ENCODE measurements at regions not wholly inside any gene's neighbourhood (a gene's known extent, or its start where the extent isn't known, plus 50 kb on each side); places are given as distances from the start of the nearest gene placed in this dataset.

GRCh38 chr4:62394766-62395165, 1194.6 kb downstream of the ADGRL3 start:
- TF ChIP-seq CTCF (conservative IDR thresholded peaks at IDR 0.05; ENCODE audit: low read depth, low read length) (no peak), EZH2 (IDR thresholded peaks at IDR 0.05; ENCODE audit: borderline replicate concordance, low read depth, low read length, poor library complexity, severe bottlenecking) (no peak)

All from A673 (cell line).